GM12872 (cell line): ENCODE measurements at regions not wholly inside any gene's neighbourhood (a gene's known extent, or its start where the extent isn't known, plus 50 kb on each side); places are given as distances from the start of the nearest gene placed in this dataset.

ENCODE experiments used
- CTCF ChIP-seq: IDR thresholded peaks from 3 replicates; pipeline ENCODE4 v1.5.1; 2011; ENCODE audit warnings: low read depth, mild to moderate bottlenecking, low read length, moderate library complexity; ENCODE audit not compliant: insufficient read depth

GRCh38 chr18:73674125-73674865 is 473.3 kb downstream of the FBXO15 start:
- no peak for TF ChIP-seq CTCF

DNA sequence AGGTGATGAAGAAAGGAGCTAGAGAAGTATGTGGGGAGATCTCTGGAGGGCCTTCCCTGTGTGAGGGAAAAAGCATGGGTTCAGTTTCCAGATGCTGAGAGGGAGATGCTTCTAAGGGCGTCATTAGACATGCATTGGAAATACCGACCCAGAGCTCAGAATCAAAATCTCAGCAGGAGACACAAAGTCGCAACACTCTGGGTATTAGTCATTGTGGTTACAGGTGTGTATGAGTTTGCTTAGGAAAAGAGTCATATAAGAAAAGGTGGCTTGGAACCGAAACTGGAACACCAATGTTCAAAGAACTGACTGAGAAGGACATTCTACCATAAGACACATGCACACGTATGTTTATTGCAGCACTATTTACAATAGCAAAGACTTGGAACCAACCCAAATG is 477.1 kb downstream of the FBXO15 start:
- TF ChIP-seq CTCF = no peak

GRCh38 chr18:73670039-73670438 is 477.6 kb downstream of the FBXO15 start:
- TF ChIP-seq CTCF = no peak

DNA sequence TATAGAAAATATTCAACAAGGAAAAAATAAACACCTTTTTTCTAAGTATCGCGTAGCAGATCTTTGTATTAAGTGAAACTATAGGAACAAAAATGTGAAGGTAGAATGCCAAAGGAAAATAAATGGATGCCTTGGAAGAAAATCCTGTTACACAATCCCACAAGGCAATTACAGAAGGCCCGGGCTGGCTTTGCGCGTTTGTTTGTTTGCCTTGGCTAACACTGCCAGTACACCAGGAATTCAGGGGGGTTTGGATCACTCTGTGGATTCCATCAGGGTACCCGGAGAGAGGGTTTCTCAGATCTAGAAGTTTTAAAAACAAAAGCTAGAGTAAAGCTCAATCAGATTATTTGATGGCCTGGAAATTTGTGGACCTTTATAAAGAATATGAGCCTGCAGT is 478.3 kb downstream of the FBXO15 start:
- no peak for TF ChIP-seq CTCF

DNA sequence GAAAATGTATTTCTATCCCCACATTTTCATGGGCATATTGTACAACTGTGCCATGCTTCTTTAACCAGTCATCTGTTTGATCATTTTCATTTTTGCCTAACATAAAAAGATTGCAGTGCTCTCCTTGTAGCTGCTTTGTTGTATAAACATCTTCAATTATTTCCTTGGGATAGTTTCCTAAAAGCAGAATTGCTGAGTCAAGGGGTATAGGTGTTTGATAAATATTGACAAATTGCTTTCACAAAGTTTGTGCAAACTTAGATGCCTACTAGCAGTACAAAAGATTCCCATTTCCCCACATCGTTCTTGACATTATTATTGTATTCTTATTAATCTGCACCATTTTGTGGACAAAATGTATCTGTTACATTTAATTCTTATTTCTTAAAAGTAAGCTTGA is 479.6 kb downstream of the FBXO15 start:
- TF ChIP-seq CTCF = no peak

- no peak for TF ChIP-seq CTCF
These were observed 480.9 kb downstream of the FBXO15 start for GRCh38 chr18:73666772-73667171.

- no peak for TF ChIP-seq CTCF
These were observed 482.7 kb downstream of the FBXO15 start for GRCh38 chr18:73664896-73665295.
